Hepatocyte (in vitro differentiated cells): ENCODE measurements at regions not wholly inside any gene's neighbourhood (a gene's known extent, or its start where the extent isn't known, plus 50 kb on each side); places are given as distances from the start of the nearest gene placed in this dataset.

Source experiments
- EZH2phosphoT487 ChIP-seq: fragments of 200-600 bp; sonication (generic); IDR thresholded peaks from one replicate; pipeline ENCODE4 v1.6.1; 2018; ENCODE audit warnings: antibody characterized with exemption, mild to moderate bottlenecking, low read depth, moderate library complexity; ENCODE audit not compliant: unreplicated experiment, severe bottlenecking
- TF ChIP-seq, protein P1 (sequence below): fragments of 200-600 bp; sonication (generic); IDR thresholded peaks from 2 replicates; pipeline ENCODE4 v1.5.1; 2016; ENCODE audit warnings: antibody characterized with exemption, mild to moderate bottlenecking; ENCODE audit not compliant: poor library complexity

DNA sequence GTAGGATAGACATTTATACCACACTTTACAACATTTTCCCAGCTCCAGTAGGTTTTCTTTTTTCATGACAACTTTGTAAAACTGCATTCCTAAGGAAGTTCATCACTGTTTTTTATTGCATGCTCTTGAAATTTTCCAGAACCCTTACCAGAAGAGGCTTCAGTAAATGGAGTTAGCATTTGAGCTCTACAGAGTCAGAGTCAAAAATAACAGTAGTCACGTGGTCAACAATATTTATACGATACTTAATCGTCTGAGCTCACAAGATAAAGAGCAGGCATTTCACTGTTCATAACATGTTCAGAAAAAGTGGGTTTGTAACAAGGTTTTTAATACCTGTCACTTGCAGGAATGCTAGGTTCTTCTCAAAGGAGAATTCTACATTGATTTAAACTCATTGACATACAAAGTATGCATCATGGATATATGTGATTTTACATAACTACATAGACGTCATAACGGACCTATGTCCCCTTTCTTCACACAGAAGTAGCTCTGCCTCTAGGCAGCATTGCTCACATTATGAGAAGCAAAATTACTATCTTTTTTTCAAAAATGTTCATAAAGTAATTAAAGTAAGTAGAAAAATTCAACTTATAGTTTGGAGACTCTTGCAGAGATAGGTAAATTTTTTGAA lies 187.0 kb upstream of the COL3A1 start:
- TF ChIP-seq EZH2phosphoT487, result no peak
- TF ChIP-seq, protein P1, sequence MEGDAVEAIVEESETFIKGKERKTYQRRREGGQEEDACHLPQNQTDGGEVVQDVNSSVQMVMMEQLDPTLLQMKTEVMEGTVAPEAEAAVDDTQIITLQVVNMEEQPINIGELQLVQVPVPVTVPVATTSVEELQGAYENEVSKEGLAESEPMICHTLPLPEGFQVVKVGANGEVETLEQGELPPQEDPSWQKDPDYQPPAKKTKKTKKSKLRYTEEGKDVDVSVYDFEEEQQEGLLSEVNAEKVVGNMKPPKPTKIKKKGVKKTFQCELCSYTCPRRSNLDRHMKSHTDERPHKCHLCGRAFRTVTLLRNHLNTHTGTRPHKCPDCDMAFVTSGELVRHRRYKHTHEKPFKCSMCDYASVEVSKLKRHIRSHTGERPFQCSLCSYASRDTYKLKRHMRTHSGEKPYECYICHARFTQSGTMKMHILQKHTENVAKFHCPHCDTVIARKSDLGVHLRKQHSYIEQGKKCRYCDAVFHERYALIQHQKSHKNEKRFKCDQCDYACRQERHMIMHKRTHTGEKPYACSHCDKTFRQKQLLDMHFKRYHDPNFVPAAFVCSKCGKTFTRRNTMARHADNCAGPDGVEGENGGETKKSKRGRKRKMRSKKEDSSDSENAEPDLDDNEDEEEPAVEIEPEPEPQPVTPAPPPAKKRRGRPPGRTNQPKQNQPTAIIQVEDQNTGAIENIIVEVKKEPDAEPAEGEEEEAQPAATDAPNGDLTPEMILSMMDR, result no peak
